HG02973 (cell line): ENCODE measurements at regions not wholly inside any gene's neighbourhood (a gene's known extent, or its start where the extent isn't known, plus 50 kb on each side); places are given as distances from the start of the nearest gene placed in this dataset.
"Not testable (repeated sequence)": the region's sequence is repeated elsewhere in the genome, so short reads cannot be mapped to it uniquely, and the experiment has no call there.

Experiments
- ATAC-seq: cut with Tn5 transposase; IDR thresholded peaks from one replicate; pipeline ENCODE4 v1.9.1; 2021; ENCODE audit warnings: moderate library complexity; ENCODE audit not compliant: unreplicated experiment

DNA sequence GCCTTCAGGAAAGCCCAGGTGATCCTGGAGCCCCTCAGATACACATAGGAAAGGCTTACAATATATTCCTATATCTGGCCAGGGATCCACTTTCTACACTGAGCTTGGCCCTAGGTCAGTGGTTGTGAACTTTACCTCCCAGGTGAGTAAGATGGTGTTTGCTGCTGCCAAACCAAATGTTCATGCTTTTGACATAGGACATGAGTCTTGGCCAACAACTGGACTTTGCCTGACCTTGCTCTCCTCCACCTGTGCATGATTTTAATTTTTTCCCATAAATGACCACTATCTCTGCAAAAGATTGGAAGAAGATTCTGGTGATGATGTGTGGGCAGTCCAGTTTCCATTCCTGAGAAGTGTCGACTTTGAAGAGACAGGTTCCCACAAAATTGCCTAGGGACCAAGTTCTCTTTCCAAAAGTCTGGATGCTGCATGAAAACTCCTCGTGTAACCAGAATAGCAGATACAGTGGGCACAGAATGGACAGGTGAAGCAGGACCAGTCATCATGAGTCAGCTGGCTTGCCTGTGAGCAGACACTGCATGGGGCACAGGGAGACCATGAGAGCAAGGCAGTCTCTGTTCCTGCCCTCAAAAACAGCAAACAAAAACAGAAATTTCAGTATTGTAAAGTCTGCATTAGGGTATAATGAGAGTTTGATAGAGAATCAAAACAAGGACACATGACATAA lies 226.4 kb upstream of the MON1B start:
- ATAC-seq, result no peak

DNA sequence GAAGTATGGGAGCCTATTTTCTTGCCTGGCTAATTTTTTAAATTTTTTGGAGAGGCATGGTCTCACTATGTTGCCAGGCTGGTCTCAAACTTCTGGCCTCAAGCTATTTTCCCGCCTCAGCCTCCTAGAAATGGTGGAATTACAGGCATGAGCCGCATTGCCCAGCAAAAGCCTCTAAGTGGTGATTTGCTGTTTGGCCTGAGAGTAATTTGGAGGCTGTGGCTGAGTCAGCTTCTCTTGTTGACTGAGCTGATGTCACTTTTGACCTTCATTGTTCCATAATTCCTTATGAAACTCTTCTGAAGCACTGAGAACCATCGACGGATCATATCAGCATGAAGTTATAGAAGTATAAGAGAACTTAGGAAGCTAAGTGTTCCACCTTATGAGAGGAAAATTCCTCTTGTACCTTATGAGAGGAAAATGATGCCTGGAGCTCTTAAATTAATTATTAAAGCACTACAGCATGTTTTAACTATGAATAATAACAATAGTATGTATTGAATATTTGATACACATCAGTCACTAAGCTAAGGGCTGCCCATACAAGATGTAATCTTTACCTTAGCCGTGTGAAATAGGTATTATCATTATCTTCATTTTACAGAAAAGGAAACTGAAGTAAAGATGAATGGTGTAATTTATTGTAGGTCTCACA lies 220.8 kb upstream of the MON1B start:
- ATAC-seq, result no peak

DNA sequence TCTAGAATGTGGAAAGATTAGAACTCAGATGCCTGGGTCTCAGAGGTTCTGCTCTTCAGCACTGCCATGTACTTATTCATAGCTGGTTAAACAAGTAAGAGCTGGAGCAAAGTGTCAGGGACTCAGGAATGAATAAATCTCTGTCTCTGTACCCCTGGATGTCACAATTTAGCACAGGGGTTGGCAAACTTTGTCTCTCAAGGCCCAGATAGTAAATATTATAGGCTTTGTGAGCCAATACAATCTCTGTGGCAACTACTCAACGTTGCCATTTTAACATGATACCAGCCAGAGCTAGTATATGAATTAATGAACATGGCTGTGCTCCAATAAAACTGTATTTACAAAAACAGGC lies 220.3 kb upstream of the MON1B start:
- no peak for ATAC-seq

- ATAC-seq, result peak; percentile 94
These were observed 214.9 kb upstream of the MON1B start for GRCh38 chr16:76976101-76976500.

- no peak for ATAC-seq
These were observed 214.2 kb upstream of the MON1B start for GRCh38 chr16:76976756-76977155.

GRCh38 chr16:76984196-76984595 lies 206.8 kb upstream of the MON1B start:
- ATAC-seq, result no peak

- ATAC-seq, result no peak
These were observed 205.5 kb upstream of the MON1B start for GRCh38 chr16:76985392-76986045.

DNA sequence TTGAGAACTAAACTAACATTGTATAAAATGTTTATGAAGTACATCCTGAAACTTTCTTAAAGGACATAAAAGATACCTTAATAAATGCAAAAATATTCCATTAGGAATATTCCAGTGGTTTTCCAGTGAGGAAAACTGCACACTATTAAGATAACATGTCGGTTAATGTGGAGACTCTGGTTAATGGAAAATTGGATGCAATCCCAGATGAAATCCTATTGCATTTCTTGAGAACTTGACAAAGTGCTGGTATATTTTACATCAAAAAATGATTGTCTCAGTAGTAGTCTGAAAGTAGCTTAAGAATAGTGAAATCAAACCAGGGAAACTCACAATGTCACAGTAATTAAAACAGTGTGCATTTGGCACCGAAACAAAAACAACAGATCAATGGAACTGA lies 202.5 kb upstream of the MON1B start:
- no peak for ATAC-seq

DNA sequence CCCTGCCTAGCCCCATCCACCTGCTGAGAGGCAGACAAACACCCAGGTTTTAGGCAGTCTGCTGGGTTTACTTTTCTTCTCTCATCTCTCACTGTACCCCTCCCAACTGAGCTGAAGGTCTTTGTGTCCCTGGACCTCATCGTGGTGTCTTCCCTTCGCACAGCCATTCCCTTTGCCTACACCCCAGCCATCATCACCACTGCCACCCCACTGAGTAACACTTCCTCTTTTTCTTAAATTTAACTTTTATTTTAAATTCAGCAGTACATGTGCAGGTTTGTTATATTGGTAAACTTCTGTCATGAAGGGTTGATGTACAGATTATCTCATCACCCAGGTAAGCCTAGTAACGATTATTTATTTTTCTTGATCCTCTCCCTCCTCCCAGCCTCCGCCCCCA lies 188.3 kb upstream of the MON1B start:
- ATAC-seq, result no peak

DNA sequence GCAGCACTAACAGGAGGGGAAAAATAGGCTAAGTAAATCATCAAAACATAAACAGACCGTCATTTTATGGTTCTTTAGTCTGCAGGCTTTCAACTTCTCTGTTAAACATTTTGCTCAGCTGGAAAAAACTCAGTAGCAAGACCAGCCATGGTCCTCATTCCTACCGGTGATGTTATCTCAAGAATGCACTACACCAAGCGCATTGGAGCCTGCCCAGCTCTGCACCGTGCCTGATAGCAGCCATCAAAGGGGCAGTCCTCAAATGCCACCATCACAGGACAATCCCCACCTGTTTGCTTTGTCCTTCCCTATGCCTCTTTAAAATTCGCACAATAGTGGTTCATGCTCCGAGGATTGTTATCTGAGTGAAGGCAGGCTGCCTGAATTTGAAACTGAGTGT lies 181.5 kb upstream of the MON1B start:
- no peak for ATAC-seq

DNA sequence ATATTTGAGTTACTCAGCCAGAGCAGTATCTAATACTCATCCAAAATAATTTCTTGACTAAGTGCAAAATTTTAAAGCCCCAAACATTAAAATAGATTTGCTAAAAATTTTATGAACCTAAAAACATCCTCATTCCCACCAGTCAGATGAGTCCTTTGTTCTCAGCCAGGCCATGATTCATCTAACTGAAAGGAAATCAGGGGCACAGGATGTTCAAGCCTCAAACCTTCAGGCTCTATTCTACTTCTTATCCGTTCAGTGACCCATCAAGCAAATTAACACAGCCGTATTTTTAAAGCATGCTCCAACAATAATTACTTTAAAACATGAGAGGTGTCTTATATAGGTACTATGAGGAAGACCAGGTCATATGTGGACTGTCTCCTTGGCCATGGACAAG lies 176.5 kb upstream of the MON1B start:
- ATAC-seq, result no peak

DNA sequence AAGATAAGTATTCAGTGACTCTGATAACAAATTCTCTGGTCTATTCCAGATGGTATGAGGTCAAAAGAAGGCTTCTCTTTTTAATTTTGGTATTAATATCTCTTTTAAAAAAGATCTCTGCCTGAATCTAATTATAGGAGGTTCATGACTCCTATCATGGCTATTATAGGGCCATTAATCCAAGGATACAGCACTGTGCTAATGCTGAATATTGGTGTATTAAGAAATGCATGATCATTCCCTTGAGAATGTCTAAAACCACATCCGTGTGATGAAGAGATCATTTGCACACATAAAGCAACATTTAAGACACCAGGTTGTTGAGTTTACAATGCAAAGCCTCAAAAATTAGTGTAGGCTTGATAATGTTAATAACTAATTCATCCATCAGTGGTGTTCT lies 160.4 kb upstream of the MON1B start:
- ATAC-seq, result no peak

DNA sequence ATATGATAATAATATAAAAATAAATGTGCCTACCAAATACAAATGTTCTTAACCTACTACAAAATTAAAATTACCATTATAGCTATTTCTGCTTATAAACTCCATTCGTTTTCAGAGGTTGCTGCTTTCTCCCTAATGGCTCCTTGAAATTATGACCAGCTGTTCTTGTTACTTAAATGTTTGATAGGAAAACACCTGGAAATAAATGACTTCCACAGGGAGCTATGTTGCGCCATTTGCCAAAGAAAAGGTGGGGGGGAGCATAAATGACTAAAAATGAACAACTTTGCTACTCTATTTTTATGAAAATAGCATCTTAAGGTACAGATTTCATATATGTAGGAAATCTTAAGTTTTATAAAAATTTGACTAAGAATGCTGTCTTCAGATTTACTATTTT lies 157.5 kb upstream of the MON1B start:
- ATAC-seq, result no peak

- no peak for ATAC-seq
These were observed 155.6 kb upstream of the MON1B start for GRCh38 chr16:77035361-77035760.

GRCh38 chr16:77037696-77038347 lies 153.2 kb upstream of the MON1B start:
- no peak for ATAC-seq

- no peak for ATAC-seq
These were observed 149.5 kb upstream of the MON1B start for GRCh38 chr16:77041468-77041867.

DNA sequence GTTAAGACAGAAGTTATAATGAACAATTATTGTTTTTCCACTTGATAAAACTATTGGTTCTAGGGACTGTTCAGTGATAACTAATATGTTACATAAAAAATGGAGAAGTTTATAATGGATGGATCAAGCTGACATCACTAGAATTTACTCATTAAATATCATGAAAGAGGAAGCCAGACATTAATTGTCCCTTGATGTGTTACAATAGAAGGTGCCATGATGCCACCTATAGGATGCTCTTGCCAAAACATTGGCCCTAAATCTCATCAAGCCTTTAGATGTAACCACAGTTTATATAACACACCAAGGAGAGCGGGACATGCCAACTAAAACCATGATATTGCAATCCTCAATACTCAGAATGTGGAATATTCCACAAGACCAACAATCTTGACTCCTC lies 147.9 kb upstream of the MON1B start:
- no peak for ATAC-seq

DNA sequence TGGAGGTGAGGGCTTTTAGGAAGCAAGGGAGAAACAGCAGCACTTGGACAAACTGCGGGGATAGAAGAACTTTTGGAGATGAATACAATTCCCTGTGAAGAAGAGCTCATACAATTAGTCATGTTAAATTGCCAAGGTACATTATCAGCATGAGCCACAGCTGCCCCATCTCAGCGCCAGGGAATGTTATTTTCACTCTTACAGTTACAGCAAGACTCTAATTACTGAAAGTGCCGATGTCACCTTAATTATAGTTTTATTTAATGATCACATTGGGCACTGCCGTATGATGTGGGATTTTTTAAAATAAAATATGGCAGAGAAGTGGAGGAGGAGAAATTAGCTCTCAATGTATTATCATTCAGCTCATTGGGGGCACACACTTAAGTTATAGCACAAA lies 144.8 kb upstream of the MON1B start:
- ATAC-seq, result no peak

DNA sequence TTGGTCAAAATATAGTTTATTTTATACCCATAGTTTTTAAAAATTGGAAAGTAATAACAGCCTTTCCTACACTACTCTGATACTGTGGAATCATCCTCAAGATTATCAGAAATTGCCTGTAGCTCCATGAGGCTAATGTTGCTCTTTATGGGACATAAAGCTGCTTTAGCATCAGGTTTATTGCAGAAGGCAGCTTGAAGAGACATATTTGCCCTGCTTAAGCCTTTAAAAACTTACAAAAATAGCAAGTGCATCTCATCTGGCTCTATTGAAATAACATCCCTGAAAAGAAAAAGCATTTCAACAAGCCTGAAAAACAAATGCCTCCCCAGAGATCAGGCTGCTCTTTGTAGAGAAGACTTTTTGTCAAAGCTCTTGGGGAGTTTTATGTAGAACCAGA lies 142.9 kb upstream of the MON1B start:
- no peak for ATAC-seq

DNA sequence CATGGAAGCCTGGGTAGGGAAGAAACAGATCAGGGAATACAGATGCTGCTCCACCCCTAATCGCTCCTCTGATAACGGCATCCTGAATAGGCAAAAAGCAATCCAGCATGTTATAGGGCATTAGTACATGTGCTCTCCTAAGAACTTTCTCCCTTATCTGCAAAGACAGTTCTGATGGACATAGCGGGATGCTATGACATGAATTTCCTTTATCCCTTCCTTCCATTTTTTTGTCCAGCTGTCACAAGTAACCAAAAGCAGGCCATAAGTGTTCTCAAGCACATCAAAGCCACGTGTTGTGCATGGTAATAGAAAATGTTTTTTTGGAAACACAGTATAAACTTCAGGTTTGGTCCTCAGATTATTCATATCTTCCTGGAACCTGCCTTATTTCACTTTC lies 141.4 kb upstream of the MON1B start:
- no peak for ATAC-seq

DNA sequence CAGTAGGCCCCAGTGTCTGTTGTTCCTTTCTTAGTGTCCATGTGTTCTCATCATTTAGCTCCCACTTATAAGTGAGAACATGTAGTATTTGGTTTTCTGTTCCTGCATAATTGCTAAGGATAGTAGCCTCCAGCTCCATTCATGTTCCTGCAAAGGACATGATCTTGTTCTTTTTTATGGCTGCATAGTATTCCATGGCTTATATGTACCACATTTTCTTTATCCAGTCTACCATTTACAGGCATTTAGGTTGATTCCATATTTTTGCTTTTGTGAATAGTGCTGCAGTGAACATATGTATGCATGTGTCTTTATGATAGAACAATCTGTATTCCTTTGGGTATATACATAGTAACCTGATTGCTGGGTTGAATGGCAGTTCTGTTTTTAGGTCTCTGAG lies 134.4 kb upstream of the MON1B start:
- ATAC-seq, result not testable (repeated sequence)

- ATAC-seq, result no peak
These were observed 133.7 kb upstream of the MON1B start for GRCh38 chr16:77057161-77057774.
